IMR-90 (cell line): ENCODE measurements at regions not wholly inside any gene's neighbourhood (a gene's known extent, or its start where the extent isn't known, plus 50 kb on each side); places are given as distances from the start of the nearest gene placed in this dataset.
A peak's percentile ranks its signal among the peaks of the same experiment; 100 is the strongest.

Source experiments
- ATAC-seq: fragments of 200-7000 bp; cut with Tn5 transposase; 2 replicates; pipeline ENCODE4 v1.9.1; 2020; ENCODE audit warnings: low read depth, mild to moderate bottlenecking, moderate library complexity
- BruUV-seq: library from RNA; stranded (reverse); fragments of 400-500 nt; replicated peaks from 2 replicates; lab custom pipeline; 2021; lab: Mats Ljungman, UMichigan
- CTCF ChIA-PET: fragments of 300-600 bp; formaldehyde crosslinking; extraction: SDS; loops from one replicate; lab custom pipeline; 2021; ENCODE audit warnings: antibody characterized with exemption; lab: Yijun Ruan, JAX
- POLR2A ChIA-PET: fragments of 300-600 bp; sonication (Branson Sonifier 250); formaldehyde crosslinking; loops from one replicate; lab custom pipeline; 2022; ENCODE audit warnings: antibody characterized with exemption; ENCODE audit not compliant: unreplicated experiment; lab: Charles Lee
- DNase-seq: peaks from one replicate; pipeline ENCODE4 v3.0.0; 2013
- H2AFZ ChIP-seq: replicated peaks from 2 replicates; pipeline ENCODE3; 2013; ENCODE audit warnings: low read length, mild to moderate bottlenecking; ENCODE audit not compliant: poor library complexity
- H2AK5ac ChIP-seq: 2 replicates; pipeline ENCODE4 v1.6.1; 2013; ENCODE audit warnings: low read depth, low read length, inconsistent platforms
- H2AK9ac ChIP-seq: replicated peaks from 2 replicates; pipeline ENCODE3; 2013; ENCODE audit warnings: mild to moderate bottlenecking, low read depth, low read length, moderate library complexity; ENCODE audit not compliant: poor library complexity
- H2BK120ac ChIP-seq: 2 replicates; pipeline ENCODE4 v1.6.1; 2013; ENCODE audit warnings: low read depth, low read length, inconsistent platforms
- H2BK15ac ChIP-seq: 3 replicates; pipeline ENCODE4 v1.6.1; 2013; ENCODE audit warnings: low read depth, low read length, inconsistent platforms
- H2BK20ac ChIP-seq: 2 replicates; pipeline ENCODE4 v1.6.1; 2013; ENCODE audit warnings: low read depth, mild to moderate bottlenecking, inconsistent platforms, low read length, moderate library complexity
- H2BK5ac ChIP-seq: 2 replicates; pipeline ENCODE4 v1.6.1; 2013; ENCODE audit warnings: mild to moderate bottlenecking, low read depth, low read length, inconsistent platforms; ENCODE audit not compliant: poor library complexity, severe bottlenecking
- H3K14ac ChIP-seq: replicated peaks from 2 replicates; pipeline ENCODE4 v1.6.1; 2013; ENCODE audit warnings: low read depth, low read length, inconsistent platforms
- H3K18ac ChIP-seq: 2 replicates; pipeline ENCODE4 v1.6.1; 2013; ENCODE audit warnings: low read depth, low read length, control low read depth
- H3K23ac ChIP-seq: 2 replicates; pipeline ENCODE4 v1.6.1; 2013; ENCODE audit warnings: low read depth, low read length, inconsistent platforms
- H3K27ac ChIP-seq: 2 replicates; pipeline ENCODE4 v1.5.1; 2013; ENCODE audit warnings: mild to moderate bottlenecking, control low read depth, low read length; ENCODE audit not compliant: insufficient read depth
- H3K27me3 ChIP-seq: 2 replicates; pipeline ENCODE4 v1.6.1; 2013; ENCODE audit warnings: low read length; ENCODE audit not compliant: control insufficient read depth, insufficient read depth
- H3K36me3 ChIP-seq: 2 replicates; pipeline ENCODE4 v1.6.1; 2013; ENCODE audit warnings: low read length, mixed read lengths; ENCODE audit not compliant: control insufficient read depth, insufficient read depth
- H3K4ac ChIP-seq: 2 replicates; pipeline ENCODE4 v1.6.1; 2013; ENCODE audit warnings: low read depth, low read length, inconsistent platforms
- H3K4me1 ChIP-seq: 2 replicates; pipeline ENCODE4 v1.6.1; 2013; ENCODE audit warnings: low read length, mixed read lengths; ENCODE audit not compliant: control insufficient read depth, insufficient read depth
- H3K4me2 ChIP-seq: 2 replicates; pipeline ENCODE4 v1.6.1; 2013; ENCODE audit warnings: low read depth, mild to moderate bottlenecking, control low read depth, low read length, moderate library complexity
- H3K4me3 ChIP-seq: 2 replicates; pipeline ENCODE4 v1.5.1; 2013; ENCODE audit warnings: low read depth, mild to moderate bottlenecking, control low read depth, low read length, moderate library complexity; ENCODE audit not compliant: insufficient read depth
- H3K56ac ChIP-seq: 2 replicates; pipeline ENCODE4 v1.6.1; 2013; ENCODE audit warnings: low read length, inconsistent platforms; ENCODE audit not compliant: insufficient read depth; ENCODE audit errors: extremely low read depth
- H3K79me1 ChIP-seq, 2 experiments: 2 replicates each; pipeline ENCODE4 v1.6.1; 2013; ENCODE audit warnings: low read length in 2 of 2, inconsistent platforms in 1 of 2, low read depth in 1 of 2
- H3K9ac ChIP-seq: 2 replicates; pipeline ENCODE4 v1.6.1; 2013; ENCODE audit warnings: low read depth, low read length, control low read depth
- H3K9me1 ChIP-seq: 2 replicates; pipeline ENCODE4 v1.6.1; 2013; ENCODE audit warnings: low read length, inconsistent platforms; ENCODE audit not compliant: insufficient read depth
- H3K9me3 ChIP-seq: 2 replicates; pipeline ENCODE4 v1.6.1; 2013; ENCODE audit warnings: low read length; ENCODE audit not compliant: control insufficient read depth, insufficient read depth
- H4K20me1 ChIP-seq: 2 replicates; pipeline ENCODE4 v1.6.1; 2013; ENCODE audit warnings: low read length, inconsistent platforms; ENCODE audit not compliant: insufficient read depth
- H4K5ac ChIP-seq: 2 replicates; pipeline ENCODE4 v1.6.1; 2013; ENCODE audit warnings: mild to moderate bottlenecking, low read depth, low read length, control low read depth
- H4K8ac ChIP-seq, 2 experiments: 2 replicates each; pipeline ENCODE4 v1.6.1; 2013; ENCODE audit warnings: low read depth in 2 of 2, low read length in 2 of 2, control low read depth in 1 of 2, inconsistent platforms in 1 of 2
- H4K91ac ChIP-seq: 2 replicates; pipeline ENCODE4 v1.6.1; 2013; ENCODE audit warnings: low read depth, low read length, inconsistent platforms; ENCODE audit not compliant: insufficient read depth
- BHLHE40 ChIP-seq: fragments of 150-350 bp; IDR thresholded peaks from 2 replicates; pipeline ENCODE4 v1.6.1; 2016; ENCODE audit warnings: mild to moderate bottlenecking, low read depth, low read length
- MAFK ChIP-seq: IDR thresholded peaks from 2 replicates; pipeline ENCODE4 v1.6.1; 2012; ENCODE audit warnings: low read depth, low read length, improper control_type of control experiment
- MXI1 ChIP-seq: IDR thresholded peaks from 2 replicates; pipeline ENCODE4 v1.6.1; 2012; ENCODE audit warnings: low read depth, mild to moderate bottlenecking, low read length, moderate library complexity, borderline replicate concordance
- WGBS, 2 experiments: methylation state at CpG; one replicate each; pipeline versions ENCODE4 v1.1.5 to v1.1.7; 2013; ENCODE audit warnings: missing lambda C conversion rate in 2 of 2; ENCODE audit not compliant: insufficient read length in 1 of 2; ENCODE audit errors: extremely low coverage in 2 of 2; 5-methylcytosine and 5-hydroxymethylcytosine counted together
- dilution Hi-C: fragments of 300-500 bp; cut with HindIII; formaldehyde crosslinking; loops from one replicate; pipeline ENCODE4 v1.14.3; 2018; ENCODE audit warnings: low sequenced_read_pairs; ENCODE audit not compliant: unreplicated experiment
- in situ Hi-C: fragments of 300-500 bp; cut with MboI; formaldehyde crosslinking; loops from 3 replicates; pipeline ENCODE4 v1.14.3; 2019; ENCODE audit warnings: low sequenced_read_pairs, inconsistent platforms, mixed read lengths
- intact Hi-C: fragments of 100-400 bp; cut with micrococcal nuclease; formaldehyde crosslinking; loops from 2 replicates; pipeline ENCODE4 v1.10.0; 2022
- TF ChIP-seq, protein P1 (sequence below): fragments of 150-350 bp; IDR thresholded peaks from 2 replicates; pipeline ENCODE4 v1.6.1; 2017; ENCODE audit warnings: mild to moderate bottlenecking, antibody characterized with exemption, low read length, low read depth

DNA sequence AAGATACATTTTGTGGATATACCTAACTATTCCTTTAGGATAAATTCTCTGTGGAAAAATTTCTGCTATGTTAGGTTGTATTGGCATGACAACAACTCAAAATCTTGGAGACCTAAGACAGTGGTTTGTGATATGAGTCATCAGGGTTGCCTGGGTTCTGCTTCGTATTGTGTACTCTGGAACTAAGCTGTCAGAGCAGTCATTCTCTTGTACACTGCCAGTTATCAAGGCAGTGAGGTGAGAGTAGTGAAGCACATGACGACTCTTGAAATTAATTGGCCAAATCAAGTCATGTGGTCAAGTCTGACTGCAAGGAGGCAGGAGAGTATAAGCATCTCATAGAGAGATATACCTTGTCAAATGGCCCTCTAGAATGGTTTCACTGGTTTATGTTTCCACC is 104.4 kb downstream of the FANCF start:
- Histone ChIP-seq H2BK15ac (no peak overlapping the region), H3K23ac (no peak overlapping the region), H2BK5ac (no peak overlapping the region), H2AFZ (no peak overlapping the region), H3K4me2 (no peak overlapping the region), H3K36me3 (no peaks in the 10 kb centered on the region), H2BK20ac (no peak overlapping the region), H2AK5ac (no peak overlapping the region), H4K8ac (no peak overlapping the region), H3K14ac (no peak overlapping the region), H3K9me3 (no peaks in the 10 kb centered on the region), H3K9ac (no peak overlapping the region), H3K18ac (no peak overlapping the region), H3K4ac (no peak overlapping the region), H3K79me1 (no peaks in the 10 kb centered on the region), H3K56ac (no peak overlapping the region), H4K5ac (no peak overlapping the region), H4K91ac (no peak overlapping the region), H3K9me1 (no peaks in the 10 kb centered on the region), H2AK9ac (no peak overlapping the region), H3K4me1 (no peaks in the 10 kb centered on the region), H3K27me3 (no peaks in the 10 kb centered on the region), H3K27ac (no peak overlapping the region), H4K20me1 (no peaks in the 10 kb centered on the region), H2BK120ac (no peak overlapping the region), H3K4me3 (no peak overlapping the region)
- DNase-seq = peak; percentile 48
- ATAC-seq = no peak
- POLR2A ChIA-PET = no interaction called here
- intact Hi-C loops (no loop called here), in situ Hi-C loops (no loop called here), dilution Hi-C loops (no loop called here)
- CTCF ChIA-PET = no interaction called here
- no TSS peak for BruUV-seq
- WGBS, 2 experiments = no CpG with 5 or more reads among the region's 2 CpGs
- TF ChIP-seq BHLHE40 = no peak
- no peak for TF ChIP-seq MAFK
- TF ChIP-seq, protein P1, sequence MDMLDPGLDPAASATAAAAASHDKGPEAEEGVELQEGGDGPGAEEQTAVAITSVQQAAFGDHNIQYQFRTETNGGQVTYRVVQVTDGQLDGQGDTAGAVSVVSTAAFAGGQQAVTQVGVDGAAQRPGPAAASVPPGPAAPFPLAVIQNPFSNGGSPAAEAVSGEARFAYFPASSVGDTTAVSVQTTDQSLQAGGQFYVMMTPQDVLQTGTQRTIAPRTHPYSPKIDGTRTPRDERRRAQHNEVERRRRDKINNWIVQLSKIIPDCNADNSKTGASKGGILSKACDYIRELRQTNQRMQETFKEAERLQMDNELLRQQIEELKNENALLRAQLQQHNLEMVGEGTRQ = peak; percentile 47; the same call in 1 of the 2 replicates
- TF ChIP-seq MXI1 = no peak
